ENCODE measurements at regions not wholly inside any gene's neighbourhood (a gene's known extent, or its start where the extent isn't known, plus 50 kb on each side); places are given as distances from the start of the nearest gene placed in this dataset.

GRCh38 chr1:14476170-14476955 is 122.1 kb upstream of the KAZN start:
- TF ChIP-seq CTCF (IDR thresholded peaks at IDR 0.05; ENCODE audit: insufficient read depth, low read length) (no peak), POLR2AphosphoS5 (IDR thresholded peaks at IDR 0.05; ENCODE audit: low read depth) (no peak)
